ENCODE measurements at regions not wholly inside any gene's neighbourhood (a gene's known extent, or its start where the extent isn't known, plus 50 kb on each side); places are given as distances from the start of the nearest gene placed in this dataset.
"Not testable (repeated sequence)": the region's sequence is repeated elsewhere in the genome, so short reads cannot be mapped to it uniquely, and the experiment has no call there.

DNA sequence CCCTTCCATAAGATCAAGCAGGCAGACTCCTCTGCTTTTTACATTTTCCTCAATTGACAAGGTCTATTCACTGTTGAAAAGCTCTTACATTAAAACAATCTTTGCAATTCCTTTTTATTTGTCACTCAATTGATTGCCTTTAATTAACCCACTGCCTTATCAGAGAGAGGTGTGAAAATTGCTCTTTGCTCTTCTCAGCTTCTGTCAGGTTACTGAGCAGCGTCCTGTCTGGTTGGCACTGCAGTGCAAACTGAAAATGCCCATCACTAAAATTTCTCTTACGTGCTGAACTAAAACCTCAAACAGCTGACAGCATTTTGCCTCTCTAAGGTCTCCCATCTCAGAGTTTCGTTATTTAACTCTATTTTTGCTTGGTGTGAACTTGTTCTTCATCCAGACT lies 504.1 kb upstream of the ATXN7L3B start:
- Histone ChIP-seq H3K36me3 (replicated peaks) (no peaks in the 10 kb centered on the region), H3K4me3 (ENCODE audit: low read depth, low read length) (no peak overlapping the region), H3K27ac (no peak overlapping the region), H3K27me3 (replicated peaks) (no peaks in the 10 kb centered on the region)
- no peak for TF ChIP-seq CTCF (IDR thresholded peaks at IDR 0.05; ENCODE audit: low read depth, low read length, missing control alignments)
- in situ Hi-C loops (cut with HindIII; ENCODE audit: low pct_ligation_motif_present, low sequenced_read_pairs): no loop called here
- no peak for DNase-seq

GRCh38 chr12:74039138-74039537 lies 498.5 kb upstream of the ATXN7L3B start:
- DNase-seq; in situ Hi-C loops (cut with HindIII; ENCODE audit: low pct_ligation_motif_present, low sequenced_read_pairs); H3K27me3 ChIP-seq (replicated peaks): not testable (repeated sequence)

DNA sequence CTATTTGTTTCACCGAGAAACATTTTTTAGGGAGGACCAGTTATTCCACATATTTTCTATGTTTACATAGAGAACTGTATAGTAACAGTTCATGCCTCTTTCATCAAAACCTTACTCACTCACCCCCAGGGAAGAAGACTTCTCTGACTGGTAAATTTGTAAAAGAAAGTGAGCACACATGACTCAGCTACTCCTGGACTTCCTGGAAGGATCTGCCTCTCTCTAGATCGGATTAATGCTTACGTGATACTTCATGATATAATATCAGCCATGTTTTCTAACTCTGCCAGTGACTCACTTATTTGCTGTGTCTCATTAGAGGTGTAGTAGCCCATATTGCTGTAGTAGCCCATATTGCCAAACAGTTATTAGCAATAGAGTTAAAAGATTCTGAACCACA lies 494.3 kb upstream of the ATXN7L3B start:
- TF ChIP-seq CTCF (IDR thresholded peaks at IDR 0.05; ENCODE audit: low read depth, low read length, missing control alignments): no peak
- in situ Hi-C loops (cut with HindIII; ENCODE audit: low pct_ligation_motif_present, low sequenced_read_pairs): no loop called here
- peak; percentile 56 for DNase-seq
- Histone ChIP-seq H3K27ac (peak overlapping the region; percentile 16), H3K27me3 (replicated peaks) (no peaks in the 10 kb centered on the region), H3K36me3 (replicated peaks) (no peaks in the 10 kb centered on the region), H3K4me3 (ENCODE audit: low read depth, low read length) (no peak overlapping the region)

More at GRCh38 chr12:74039138-74039537, 498.5 kb upstream of the ATXN7L3B start:
- not testable (repeated sequence) for H3K36me3 ChIP-seq (replicated peaks); H3K4me3 ChIP-seq (ENCODE audit: low read depth, low read length); H3K27ac ChIP-seq

DNA sequence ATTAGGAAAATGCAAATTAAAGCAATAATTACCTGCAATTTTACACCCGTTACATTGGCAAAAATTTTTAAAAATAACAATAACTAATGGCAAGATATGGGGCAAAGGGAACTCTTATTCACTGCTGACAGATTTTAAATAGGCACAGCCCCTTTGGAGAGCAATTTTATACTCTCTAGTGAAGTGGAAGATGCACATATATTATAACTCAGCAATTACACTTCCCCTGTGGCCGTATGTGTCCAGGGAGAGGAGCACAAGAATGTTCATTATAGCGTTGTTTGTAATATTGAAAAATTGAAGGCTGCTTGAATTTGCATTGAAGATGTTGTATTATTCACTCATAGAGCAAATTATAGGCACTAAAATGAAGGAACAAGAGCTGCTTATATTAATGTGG lies 488.3 kb upstream of the ATXN7L3B start:
- no peak overlapping the region for H3K27ac ChIP-seq
- in situ Hi-C loops (cut with HindIII; ENCODE audit: low pct_ligation_motif_present, low sequenced_read_pairs): no loop called here

GRCh38 chr12:74051848-74052247 lies 485.8 kb upstream of the ATXN7L3B start:
- no peak overlapping the region for H3K4me3 ChIP-seq (ENCODE audit: low read depth, low read length)
- in situ Hi-C loops (cut with HindIII; ENCODE audit: low pct_ligation_motif_present, low sequenced_read_pairs): no loop called here
- DNase-seq: no peak
- TF ChIP-seq CTCF (IDR thresholded peaks at IDR 0.05; ENCODE audit: low read depth, low read length, missing control alignments): no peak
- H3K27ac ChIP-seq: no peak overlapping the region
- no peaks in the 10 kb centered on the region for H3K27me3 ChIP-seq (replicated peaks)
- H3K36me3 ChIP-seq (replicated peaks): no peaks in the 10 kb centered on the region

More for the DNA sequence above, 488.3 kb upstream of the ATXN7L3B start:
- TF ChIP-seq CTCF (IDR thresholded peaks at IDR 0.05; ENCODE audit: low read depth, low read length, missing control alignments): no peak
- Histone ChIP-seq H3K4me3 (ENCODE audit: low read depth, low read length) (no peak overlapping the region), H3K27me3 (replicated peaks) (no peaks in the 10 kb centered on the region), H3K36me3 (replicated peaks) (no peaks in the 10 kb centered on the region)
- no peak for DNase-seq

DNA sequence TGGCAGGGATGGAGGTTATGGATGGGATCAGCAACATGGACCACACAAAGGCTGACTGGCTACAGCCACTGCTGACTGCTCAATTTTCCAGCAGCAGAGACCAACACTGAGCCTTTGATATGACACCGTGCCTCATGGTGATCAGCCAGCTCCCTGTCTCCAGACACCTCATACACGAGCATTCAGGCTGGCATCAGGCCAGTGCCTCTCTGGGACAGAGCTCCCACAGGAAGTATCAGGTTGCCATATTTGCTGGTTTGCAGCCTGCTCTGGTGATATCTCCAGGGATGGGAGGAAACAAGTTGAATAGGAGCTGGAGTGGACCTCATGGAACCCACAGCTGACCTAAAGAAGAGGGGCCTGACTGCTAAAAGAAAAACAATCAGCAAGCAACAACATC lies 471.2 kb upstream of the ATXN7L3B start:
- in situ Hi-C loops (cut with HindIII; ENCODE audit: low pct_ligation_motif_present, low sequenced_read_pairs): no loop called here
- Histone ChIP-seq H3K4me3 (ENCODE audit: low read depth, low read length) (no peak overlapping the region), H3K36me3 (replicated peaks) (no peaks in the 10 kb centered on the region), H3K27ac (no peak overlapping the region), H3K27me3 (replicated peaks) (no peaks in the 10 kb centered on the region)
- no peak for DNase-seq
- no peak for TF ChIP-seq CTCF (IDR thresholded peaks at IDR 0.05; ENCODE audit: low read depth, low read length, missing control alignments)

All from brain microvascular endothelial cell (primary cell).